ENCODE measurements at regions not wholly inside any gene's neighbourhood (a gene's known extent, or its start where the extent isn't known, plus 50 kb on each side); places are given as distances from the start of the nearest gene placed in this dataset.

- TF ChIP-seq, protein P1, sequence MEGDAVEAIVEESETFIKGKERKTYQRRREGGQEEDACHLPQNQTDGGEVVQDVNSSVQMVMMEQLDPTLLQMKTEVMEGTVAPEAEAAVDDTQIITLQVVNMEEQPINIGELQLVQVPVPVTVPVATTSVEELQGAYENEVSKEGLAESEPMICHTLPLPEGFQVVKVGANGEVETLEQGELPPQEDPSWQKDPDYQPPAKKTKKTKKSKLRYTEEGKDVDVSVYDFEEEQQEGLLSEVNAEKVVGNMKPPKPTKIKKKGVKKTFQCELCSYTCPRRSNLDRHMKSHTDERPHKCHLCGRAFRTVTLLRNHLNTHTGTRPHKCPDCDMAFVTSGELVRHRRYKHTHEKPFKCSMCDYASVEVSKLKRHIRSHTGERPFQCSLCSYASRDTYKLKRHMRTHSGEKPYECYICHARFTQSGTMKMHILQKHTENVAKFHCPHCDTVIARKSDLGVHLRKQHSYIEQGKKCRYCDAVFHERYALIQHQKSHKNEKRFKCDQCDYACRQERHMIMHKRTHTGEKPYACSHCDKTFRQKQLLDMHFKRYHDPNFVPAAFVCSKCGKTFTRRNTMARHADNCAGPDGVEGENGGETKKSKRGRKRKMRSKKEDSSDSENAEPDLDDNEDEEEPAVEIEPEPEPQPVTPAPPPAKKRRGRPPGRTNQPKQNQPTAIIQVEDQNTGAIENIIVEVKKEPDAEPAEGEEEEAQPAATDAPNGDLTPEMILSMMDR (IDR thresholded peaks at IDR 0.05; ENCODE audit: low read depth, low read length, poor library complexity, severe bottlenecking) = no peak
- TF ChIP-seq EZH2phosphoT487 (IDR thresholded peaks at IDR 0.05; ENCODE audit: borderline replicate concordance, low read length) = no peak
Measured at GRCh38 chr1:184910005-184910404, 64.3 kb downstream of the NIBAN1 start.

All from DOHH2 (cell line).